Lung microvascular endothelial cell (primary cell): ENCODE measurements at regions not wholly inside any gene's neighbourhood (a gene's known extent, or its start where the extent isn't known, plus 50 kb on each side); places are given as distances from the start of the nearest gene placed in this dataset.
"Not testable (repeated sequence)": the region's sequence is repeated elsewhere in the genome, so short reads cannot be mapped to it uniquely, and the experiment has no call there.

Source experiments
- DNase-seq, 2 donors: peaks; one replicate each; pipeline versions ENCODE4 v3.0.0 to v3.0.0-alpha.2; 2010; ENCODE audit warnings: low read depth in 2 of 2

DNA sequence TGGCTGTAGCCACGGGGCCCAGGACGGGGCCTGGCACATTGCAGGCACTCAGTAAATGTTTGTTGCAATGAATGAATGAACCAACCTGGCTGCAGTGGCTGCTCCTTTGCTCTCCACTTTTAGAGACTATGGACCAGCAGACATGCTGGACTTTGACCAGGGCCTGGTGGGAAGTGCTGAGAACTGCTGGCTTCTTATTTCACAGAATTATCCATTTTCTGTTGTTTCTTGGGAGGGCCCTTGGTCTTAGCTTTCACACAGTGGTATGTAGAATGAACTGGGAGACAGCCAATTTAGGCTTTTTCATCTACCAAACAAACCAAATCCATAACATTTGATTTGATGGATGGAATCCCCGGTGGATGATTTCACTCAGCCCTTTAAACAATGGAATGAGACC is 78.0 kb upstream of the LHFPL2 start:
- peak in 1 of 2 donors; percentile 8 for DNase-seq

DNA sequence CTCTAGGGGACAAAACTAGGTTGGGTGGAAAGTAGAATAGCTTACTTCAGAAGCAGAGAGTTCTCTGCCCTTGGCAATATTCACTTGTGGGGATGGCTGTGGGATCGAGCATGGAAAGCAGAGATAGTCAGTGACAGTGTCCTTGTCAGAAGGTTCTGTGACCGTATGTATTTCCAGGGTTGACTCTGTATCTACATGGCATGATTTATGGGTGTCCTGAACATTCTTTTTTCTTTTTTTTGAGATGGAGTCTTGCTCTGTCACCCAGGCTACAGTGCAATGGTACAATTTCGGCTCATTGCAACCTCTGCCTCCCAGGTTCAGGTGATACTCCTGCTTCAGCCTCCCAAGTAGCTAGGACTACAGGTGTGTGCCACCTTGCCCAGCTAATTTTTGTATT is 77.4 kb upstream of the LHFPL2 start:
- DNase-seq: no peak

DNA sequence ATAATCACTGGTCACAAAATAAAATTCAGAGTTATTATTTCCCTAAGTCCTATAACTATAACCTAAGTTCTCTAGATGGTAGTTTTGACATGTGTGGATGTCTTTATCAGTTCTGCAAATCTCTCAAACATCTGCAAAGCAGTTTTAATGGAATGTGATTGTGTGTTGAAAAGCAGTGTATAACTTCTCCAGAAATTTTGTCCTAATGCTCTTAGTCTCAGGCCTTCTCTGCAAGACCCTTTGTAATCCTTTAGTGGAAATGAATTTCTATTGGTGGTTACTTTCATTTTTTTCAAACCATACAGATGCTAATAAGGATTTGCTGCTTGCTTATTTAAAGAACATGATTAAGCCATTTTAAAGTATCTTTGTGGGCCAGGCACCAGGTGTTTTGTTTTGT is 75.5 kb upstream of the LHFPL2 start:
- no peak for DNase-seq

DNA sequence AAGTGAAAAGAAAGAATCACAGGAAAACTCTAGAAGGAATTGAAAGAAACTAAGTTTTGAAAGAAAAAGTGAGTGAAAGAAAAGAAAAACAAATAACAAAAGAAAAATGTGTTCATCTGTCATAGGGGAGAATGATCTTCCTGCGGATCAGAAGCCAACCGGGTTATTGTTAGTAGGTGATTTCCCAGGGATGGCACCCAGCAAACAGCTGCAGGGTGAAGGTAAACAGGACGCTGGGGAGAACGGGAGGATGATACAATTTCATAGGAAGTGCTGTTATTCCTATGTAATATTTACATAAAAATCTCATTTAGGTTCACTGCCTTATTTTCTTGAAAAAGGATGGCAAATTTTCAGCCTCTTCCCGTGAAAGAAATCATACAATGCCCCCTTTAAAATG is 72.4 kb upstream of the LHFPL2 start:
- DNase-seq: peak; percentile 21 to 42

DNA sequence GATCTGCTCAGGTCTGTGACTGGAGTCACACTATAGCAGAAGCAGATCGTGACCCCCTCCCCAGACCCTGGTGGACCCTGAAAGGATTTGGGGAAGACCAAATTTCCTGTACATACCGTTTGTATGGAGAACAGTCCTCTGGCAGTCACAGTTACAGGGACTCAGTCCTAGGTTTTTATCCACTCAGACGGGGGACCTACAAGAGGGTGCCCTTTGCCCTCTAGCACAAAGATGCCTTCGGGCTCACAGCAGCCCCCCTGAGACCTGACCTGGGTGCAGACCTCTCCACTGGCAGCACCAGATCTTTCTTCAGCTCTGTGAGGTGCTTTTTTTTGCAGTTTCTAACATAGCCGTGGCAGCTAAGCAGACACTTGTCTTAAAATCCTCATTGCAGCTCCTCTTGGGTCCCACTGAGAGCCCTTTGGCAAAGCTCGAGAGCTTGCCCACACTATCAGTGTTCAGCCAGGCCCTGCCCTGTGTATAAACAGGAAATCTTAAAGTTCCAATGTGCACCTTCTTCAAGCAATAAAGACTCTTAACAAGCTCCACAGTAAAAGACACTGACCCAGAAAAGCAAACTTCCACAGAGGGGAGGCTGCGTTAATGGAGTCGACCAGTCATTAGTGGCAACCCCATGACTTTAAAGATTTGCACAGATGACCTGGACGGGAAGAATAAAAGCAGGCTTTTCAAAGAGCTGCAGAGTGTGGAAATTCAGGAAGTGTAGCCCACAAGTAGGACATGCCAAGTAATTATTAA is 71.8 kb upstream of the LHFPL2 start:
- no peak for DNase-seq

DNA sequence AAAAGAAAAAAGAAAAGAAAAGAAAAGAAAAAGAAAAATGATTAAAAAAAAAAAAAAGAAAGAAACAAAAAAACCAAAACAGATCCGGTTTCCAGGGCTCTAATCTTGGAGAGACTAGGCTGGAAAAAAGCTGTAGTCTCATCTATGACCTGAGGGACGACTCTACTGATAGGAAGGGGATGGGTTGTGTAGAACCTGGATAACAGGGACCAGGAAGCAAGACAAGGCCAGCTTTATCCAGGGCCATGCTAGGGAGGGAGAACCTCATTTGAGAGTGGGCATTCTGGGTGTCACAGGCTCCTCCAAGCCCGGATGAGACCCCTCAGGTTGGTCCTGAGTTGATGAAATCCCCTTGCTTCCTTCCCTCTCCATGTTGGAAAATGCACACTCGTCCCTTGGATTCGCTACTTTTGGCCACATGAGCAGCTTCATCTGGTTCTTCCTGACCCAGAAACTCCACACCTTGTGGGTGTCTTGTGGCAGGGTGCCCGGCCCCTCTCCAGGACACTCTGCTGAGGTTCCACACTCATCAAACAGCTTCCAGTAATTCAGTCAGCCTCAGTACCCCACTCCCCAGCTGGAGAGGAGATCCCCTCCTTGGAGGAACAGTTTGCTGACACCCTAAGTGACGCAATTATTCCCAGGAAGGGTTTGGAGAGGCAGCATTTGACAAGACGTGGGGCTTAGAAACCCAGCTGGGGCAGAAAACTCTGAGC is 71.1 kb upstream of the LHFPL2 start:
- no peak for DNase-seq

DNA sequence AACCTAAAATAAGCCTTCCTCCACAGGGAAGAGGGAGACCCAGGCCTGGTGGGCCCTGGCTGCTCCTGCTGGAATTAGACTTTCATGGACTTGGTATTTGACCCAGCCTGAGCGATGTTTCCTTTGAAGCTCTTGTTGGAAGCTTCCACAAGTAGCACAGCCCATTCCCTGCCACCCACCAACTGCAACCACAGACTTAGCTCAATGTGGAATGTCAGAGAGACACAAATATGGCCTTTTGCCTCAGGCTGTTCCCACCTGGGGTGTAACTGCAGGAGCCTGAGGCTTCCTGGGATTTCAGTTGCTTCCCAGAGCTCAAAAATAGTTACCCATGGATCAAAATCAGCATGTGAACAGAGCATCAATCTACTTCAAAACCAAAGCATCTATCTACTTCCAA is 70.3 kb upstream of the LHFPL2 start:
- DNase-seq: no peak

DNA sequence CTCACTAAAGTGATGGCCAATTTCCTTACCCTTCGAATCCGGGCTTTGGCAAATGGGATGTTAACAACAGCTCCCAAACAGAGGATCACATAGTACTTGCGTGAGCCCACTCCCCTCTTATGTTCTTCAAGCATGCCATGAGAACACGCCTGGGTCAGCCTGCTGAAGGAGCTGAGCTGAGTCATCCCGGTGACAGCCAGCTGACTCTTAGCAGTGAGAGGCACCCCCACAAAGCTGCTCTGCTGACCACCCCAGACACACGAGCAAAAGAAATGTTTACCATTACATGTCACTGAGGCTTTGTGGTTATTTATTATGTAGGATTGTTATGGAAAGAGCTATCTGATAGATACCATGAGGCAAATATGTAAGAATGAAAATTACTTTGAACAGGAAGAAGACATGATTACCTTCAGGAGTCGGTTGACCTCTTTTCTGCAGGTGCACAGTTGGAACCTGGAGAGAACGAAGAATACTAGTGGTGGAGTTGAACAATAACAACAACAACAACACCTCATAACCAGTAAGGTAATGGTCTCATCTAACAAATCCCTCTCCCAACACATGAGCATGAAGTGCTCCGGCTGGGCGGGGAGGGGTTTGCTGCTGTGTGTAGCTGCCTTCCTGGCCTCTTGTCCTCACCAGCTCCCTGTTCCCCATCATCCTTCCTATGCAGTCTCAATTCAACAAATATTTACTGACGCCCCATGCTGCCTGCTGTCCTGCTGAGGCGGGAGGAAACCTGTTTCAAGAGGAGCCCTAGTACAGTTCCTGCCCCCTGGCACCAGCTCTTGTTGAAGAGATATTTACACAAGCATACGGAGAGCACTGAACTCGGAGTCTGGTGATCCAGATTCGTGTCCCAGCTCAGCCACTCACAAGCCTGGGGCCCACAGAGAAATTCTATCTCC is 69.4 kb upstream of the LHFPL2 start:
- no peak for DNase-seq

DNA sequence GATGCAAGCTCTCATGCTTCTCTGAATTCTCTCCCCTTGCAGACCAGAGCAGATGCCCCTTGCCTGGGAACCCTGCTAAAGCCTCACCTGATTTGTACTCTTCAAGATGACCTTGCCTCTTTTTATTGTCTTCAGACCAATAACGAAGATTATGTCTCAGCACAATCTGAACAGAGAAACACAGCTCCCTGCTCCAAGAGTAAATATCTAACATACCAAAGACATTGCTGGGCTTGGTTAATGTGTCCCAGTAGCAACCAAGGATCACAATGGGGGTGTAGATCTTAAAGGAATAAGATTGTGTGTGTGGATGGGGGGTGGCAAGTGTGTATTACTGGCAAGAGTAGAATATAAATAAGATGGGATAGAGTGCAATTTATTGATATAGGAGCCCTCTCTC is 67.6 kb upstream of the LHFPL2 start:
- no peak for DNase-seq

DNA sequence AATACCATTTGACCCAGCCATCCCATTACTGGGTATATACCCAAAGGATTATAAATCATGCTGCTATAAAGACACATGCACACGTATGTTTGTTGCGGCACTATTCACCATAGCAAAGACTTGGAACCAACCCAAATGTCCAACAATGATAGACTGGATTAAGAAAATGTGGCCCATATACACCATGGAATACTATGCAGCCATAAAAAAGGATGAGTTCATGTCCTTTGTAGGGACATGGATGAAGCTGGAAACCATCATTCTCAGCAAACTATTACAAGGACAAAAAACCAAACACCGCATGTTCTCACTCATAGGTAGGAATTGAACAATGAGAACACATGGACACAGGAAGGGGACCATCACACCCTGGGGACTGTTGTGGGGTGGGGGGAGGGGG is 66.8 kb upstream of the LHFPL2 start:
- DNase-seq: not testable (repeated sequence)

DNA sequence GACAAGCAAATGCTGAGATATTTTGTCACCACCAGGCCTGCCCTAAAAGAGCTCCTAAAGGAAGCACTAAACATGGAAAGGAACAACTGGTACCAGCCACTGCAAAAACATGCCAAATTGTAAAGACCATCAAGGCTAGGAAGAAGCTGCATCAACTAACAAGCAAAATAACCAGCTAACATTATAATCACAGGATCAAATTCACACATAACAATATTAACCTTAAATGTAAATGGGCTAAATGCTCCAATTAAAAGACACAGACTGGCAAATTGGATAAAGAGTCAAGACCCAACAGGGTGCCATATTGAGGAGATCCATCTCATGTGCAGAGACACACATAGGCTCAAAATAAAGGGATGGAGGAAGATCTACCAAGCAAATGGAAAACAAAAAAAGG is 63.1 kb upstream of the LHFPL2 start:
- not testable (repeated sequence) for DNase-seq

DNA sequence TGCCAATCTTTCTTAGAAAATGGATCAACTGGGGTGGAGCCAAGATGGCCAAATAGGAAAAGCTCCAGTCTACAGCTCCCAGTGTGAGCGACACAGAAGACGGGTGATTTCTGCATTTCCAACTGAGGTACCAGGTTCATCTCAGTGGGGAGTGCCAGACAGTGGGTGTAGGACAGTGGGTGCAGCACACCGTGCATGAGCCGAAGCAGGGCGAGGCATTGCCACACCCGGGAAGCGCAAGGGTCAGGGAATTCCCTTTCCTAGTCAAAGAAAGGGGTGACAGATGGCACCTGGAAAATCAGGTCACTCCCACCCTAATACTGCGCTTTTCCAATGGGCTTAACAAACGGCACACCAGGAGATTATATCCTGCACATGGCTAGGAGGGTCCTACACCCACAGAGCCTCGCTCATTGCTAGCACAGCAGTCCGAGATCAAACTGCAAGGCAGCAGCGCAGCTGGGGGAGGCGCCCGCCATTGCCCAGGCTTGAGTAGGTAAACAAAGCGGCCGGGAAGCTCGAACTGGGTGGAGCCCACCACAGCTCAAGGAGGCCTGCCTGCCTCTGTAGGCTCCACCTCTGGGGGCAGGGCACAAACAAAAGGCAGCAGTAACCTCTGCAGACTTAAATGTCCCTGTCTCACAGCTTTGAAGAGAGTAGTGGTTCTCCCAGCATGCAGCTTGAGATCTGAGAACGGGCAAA is 61.3 kb upstream of the LHFPL2 start:
- DNase-seq: not testable (repeated sequence)

DNA sequence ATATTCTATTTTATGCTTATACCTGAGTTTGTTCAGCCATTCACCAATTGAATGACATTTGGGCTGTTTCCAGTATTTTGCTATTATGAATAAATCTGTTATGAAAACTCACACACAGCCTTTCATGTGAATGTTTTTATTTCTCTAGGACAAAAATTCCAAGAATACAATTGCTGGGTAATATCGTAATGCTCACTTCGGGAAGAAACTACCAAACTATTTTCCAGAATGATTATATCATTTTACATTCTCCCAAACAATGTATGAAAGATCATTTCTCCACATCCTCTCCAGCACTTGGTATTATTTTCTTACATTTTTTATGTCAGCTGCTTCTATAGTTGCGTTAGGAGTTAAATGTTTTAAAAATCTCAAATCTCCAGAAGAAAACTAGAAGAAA is 58.3 kb upstream of the LHFPL2 start:
- peak in 1 of 2 donors; percentile 45 for DNase-seq

DNA sequence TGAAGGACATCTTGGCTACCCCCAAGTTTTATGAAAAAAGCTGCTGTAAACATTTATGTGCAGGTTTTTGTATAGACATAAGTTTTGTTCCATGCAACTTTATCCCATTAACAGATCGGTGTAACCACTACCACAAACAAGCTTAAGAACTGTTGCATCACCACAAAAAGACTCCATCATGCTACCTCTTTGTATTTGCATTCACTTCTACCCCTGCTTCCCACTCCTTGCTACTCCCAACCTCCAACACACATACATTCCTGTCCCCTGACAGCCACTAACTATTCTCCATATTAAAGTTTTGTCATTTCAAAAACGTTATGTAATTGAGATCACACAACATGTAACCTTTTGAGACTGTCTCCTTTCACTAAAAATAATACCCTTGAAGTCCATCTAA is 57.8 kb upstream of the LHFPL2 start:
- DNase-seq: no peak

DNA sequence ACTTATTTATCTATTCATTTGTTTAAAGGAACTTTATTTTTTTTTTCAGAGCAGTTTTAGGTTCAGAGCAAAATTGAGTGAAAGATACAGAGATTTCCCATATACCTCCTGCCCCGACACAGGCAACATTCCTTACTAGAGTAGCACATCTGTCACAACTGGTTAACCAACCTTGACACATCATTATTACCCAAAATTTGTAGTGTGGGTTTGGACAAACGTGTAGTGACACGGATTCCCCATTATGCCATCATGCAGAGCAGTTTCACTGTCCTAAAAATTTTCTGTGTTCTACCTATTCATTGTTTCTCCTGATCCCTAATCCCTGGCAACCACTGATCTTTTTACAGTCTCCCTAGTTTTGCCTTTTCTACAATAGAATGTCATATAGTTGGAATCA is 57.3 kb upstream of the LHFPL2 start:
- no peak for DNase-seq

DNA sequence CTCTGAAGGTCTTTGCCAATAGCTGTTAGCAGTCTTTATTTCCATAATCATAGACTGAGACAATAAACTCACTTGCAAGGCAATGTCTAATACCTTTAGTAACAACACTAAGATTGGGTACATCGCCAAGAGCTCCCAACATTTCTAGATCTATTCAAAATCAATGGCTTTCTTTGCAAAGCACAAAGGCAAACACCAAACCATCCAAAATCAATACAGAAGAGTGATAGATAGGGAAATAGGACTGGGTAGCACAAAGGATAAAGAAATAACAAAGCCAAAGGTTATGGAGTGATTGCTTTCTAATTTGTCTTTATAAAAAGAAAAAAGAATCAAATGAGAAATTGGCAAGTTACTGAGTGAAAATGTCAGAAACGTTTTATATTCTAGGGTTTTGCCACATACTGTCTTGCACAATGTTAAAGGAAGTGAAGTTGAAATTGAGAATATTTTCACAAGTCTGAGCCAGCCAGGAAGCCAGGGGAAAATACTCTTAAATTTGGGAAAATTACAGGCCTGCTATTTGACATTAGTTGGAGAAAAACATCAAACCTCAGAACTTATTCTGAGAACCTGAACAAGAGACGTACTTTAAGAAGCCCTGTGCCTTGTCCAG is 53.3 kb upstream of the LHFPL2 start:
- DNase-seq: no peak

DNA sequence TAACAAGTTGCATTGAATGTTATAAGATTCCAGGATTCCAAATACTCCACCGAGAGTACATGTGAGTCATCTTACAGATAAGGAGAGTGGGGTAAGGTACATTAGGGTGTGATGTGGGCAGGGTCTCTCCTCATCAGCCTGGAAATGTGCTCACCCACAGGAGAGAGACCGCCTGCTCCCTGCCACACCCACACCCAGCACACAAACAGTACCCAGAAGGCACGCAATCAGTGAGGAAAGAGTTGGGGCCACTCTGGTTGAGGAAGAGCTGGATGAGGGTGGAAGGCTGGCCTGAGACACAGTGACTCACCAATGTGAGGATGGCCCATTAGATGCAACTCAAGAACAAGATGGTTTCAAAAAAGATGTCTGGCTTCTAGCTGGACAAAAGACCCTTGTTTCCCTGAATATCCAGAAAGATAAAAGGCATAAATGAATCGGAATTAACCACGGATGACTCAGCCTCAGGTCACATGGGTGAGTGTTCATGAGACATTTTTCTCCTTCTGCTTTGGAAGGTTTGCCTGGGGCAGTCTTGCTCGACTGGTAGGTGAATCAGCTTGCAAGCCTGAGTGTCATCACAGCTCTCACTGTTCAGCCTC is 51.1 kb upstream of the LHFPL2 start:
- peak in 1 of 2 donors; percentile 77 for DNase-seq

DNA sequence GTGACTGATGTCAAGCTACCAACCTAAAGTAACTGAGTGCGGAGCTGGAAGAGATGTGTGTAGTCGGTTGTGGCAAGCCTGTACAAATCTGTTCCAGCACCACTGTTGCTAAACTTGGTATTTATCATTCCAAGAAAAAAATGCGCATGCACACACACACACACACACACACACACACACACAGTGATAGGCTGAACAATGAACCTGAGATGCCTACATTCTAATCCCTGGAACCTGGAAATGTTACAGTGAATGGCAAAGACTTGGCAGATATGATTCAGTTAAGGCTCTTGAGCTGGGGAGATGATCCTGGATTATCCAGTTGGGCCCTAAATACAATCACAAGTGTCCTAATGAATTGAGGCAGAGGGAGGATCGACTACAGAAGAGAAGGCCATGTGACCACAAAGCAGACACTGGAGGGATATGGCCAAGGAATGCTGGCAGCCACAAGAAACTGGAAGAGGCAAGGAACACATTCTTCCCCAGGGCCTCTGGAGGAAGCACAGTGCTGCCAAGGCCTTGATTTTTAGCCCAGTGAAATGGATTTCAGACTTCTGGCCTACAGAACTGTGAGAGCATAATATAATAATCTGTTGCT is 49.7 kb upstream of the LHFPL2 start:
- peak in 1 of 2 donors; percentile 15 for DNase-seq
